ENCODE measurements at regions not wholly inside any gene's neighbourhood (a gene's known extent, or its start where the extent isn't known, plus 50 kb on each side); places are given as distances from the start of the nearest gene placed in this dataset.

DNA sequence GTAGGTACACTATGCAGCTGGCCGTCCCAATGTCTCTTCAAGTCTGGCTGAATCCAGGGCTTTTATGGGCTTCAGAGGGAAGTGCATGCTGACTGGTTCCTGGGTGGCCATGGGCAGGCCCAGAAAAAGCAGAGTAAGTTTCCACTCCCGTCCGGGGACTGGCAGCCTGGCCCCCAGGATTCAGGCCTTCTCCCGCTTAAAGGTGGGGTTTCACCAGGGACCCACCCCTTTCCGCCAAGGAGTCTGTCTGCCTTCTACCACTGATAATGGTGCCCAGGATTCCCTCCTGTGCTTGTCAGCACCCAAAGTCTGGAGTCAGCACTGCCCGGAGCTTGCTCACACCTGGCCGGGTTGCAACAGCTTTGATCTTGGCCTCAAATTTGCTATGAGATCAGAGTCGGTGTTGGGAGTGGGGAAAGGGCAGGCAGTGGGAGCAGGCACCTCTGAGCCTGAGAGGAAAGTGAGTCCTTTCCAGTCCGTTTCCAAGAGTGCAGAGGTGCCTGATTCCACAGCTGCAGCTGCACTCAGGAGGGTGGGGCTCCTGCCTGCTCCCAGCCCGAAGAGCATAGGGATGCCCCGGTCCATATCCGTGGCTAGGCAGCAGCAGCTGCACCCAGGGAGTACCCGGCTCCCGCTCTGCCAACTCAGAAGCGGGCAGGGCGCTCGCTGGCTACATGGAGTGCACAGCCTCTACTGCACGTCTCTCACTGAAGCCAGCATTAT, 1344.3 kb upstream of the ADGRL3 start:
- Mint-ChIP-seq H3K4me3 (no peak overlapping the region), H3K27ac (no peak overlapping the region)

DNA sequence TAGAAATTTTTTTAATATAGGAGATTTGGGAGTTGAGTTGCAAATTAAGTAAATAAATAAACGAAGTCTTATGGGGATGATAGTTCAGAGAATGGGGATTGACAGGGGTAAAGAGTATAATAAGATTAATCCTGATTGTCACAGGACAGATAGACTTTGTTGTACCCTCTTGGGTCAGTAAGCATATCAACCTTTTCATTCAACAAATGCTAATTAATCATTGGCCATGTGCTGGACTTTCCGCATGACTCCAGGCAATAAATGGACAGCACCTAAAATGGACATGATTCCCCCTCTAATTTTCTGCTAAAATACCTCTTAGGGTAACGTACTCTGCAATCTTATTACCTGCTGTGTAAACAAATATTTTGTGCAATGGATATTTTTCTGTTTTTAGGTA, 1331.1 kb upstream of the ADGRL3 start:
- Mint-ChIP-seq H3K4me3 (no peak overlapping the region), H3K27me3 (no peaks in the 10 kb centered on the region), H3K36me3 (ENCODE audit: low read depth) (no peaks in the 10 kb centered on the region), H3K27ac (no peak overlapping the region), H3K4me1 (no peaks in the 10 kb centered on the region), H3K9me3 (peaks cover 20% of the 10 kb centered on the region)
- ATAC-seq (replicated peaks) = no peak

More for the DNA sequence above, 1344.3 kb upstream of the ADGRL3 start:
- Mint-ChIP-seq H3K27me3 (no peaks in the 10 kb centered on the region), H3K36me3 (ENCODE audit: low read depth) (no peaks in the 10 kb centered on the region), H3K4me1 (no peaks in the 10 kb centered on the region), H3K9me3 (peaks cover 3% of the 10 kb centered on the region)
- no peak for ATAC-seq (replicated peaks)

DNA sequence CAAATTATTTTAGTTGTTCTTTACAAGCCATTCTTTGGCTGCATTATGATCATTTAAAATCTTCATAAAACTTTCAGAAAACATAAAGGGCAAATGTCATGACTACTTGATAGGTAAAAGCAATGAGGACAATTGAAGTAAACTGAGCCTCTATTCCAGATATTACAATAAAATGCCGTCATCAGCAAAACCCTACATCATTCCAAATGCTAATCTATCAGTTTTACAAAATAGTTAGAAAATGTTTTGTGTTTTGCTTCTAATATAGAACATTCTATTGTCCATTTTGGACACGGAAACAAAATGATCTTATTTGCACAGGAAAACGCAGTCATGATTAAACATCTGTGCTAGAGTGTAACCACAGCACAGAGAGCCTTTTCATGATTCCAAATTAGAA, 1330.6 kb upstream of the ADGRL3 start:
- Mint-ChIP-seq H3K9me3 (peaks cover 20% of the 10 kb centered on the region), H3K4me1 (no peaks in the 10 kb centered on the region), H3K4me3 (no peak overlapping the region), H3K27ac (no peak overlapping the region), H3K27me3 (no peaks in the 10 kb centered on the region), H3K36me3 (ENCODE audit: low read depth) (no peaks in the 10 kb centered on the region)
- ATAC-seq (replicated peaks) = no peak

DNA sequence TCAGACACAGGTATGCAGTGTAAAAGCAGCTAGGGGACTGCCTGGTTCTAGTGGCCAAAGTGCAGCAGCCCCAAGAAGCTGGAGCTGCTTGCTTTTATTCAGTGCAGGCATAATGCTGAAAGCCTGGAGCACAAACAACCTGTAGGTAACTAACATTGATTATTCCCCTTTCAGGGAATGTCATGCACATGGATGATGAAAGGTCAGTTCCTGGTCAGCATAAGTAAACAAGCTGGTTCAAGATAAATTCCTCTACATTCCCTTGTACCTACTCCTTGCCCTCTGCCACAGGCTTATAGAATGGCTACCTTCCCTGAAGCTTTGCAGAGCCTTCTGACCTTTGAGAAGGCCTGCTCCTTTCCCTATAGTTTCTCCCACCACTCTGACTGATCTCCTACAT, 1318.5 kb upstream of the ADGRL3 start:
- H3K27me3 Mint-ChIP-seq = no peaks in the 10 kb centered on the region
- H3K9me3 Mint-ChIP-seq = peaks cover 3% of the 10 kb centered on the region
- no peak overlapping the region for H3K4me3 Mint-ChIP-seq
- no peak for ATAC-seq (replicated peaks)
- no peak overlapping the region for H3K27ac Mint-ChIP-seq
- H3K4me1 Mint-ChIP-seq = no peaks in the 10 kb centered on the region
- no peaks in the 10 kb centered on the region for H3K36me3 Mint-ChIP-seq (ENCODE audit: low read depth)

DNA sequence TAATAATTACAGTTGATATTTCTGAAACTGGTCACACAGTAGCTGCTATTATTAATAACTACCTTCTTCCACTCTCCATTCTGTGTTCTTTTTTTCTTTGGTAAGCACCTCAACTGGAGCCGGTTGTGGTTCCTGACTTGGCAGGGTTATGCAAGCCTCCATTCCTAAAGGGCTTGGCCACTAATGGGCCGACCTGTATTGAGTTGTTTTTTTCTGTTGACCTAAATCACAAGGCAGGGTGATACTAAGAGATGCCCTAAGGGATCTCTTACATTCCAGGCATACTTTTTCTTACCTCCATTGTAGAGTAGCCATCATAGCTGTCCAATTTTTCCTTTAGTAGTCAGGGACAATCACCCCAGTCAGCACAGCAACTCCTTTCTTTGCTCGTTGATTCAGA, 1295.8 kb upstream of the ADGRL3 start:
- no peak for ATAC-seq (replicated peaks)
- no peak overlapping the region for H3K4me3 Mint-ChIP-seq
- peaks cover 10% of the 10 kb centered on the region for H3K9me3 Mint-ChIP-seq
- H3K4me1 Mint-ChIP-seq = no peaks in the 10 kb centered on the region
- H3K27ac Mint-ChIP-seq = no peak overlapping the region
- no peaks in the 10 kb centered on the region for H3K36me3 Mint-ChIP-seq (ENCODE audit: low read depth)
- no peaks in the 10 kb centered on the region for H3K27me3 Mint-ChIP-seq

DNA sequence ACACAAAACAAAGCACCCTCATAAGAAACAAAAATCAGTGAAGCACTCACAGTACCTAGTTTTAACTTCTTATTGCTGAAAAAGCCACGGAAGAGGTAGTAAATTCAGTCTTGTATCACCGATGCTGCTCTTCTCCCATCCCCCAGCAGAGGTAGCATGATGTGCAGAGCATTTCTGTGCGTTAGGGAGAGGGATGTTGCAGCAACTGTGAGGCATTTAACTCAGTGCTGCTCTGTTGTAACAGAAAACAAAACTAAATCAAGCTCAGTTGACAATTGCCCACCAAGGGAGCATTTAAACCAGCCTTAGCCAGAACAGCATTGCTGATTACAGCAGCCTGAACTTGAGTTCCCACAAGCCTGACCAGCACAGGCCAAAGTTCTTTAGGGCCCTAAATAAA, 1279.7 kb upstream of the ADGRL3 start:
- H3K9me3 Mint-ChIP-seq = peaks cover 6% of the 10 kb centered on the region
- no peaks in the 10 kb centered on the region for H3K36me3 Mint-ChIP-seq (ENCODE audit: low read depth)
- no peak overlapping the region for H3K27ac Mint-ChIP-seq
- no peak overlapping the region for H3K4me3 Mint-ChIP-seq
- no peak for ATAC-seq (replicated peaks)
- no peaks in the 10 kb centered on the region for H3K27me3 Mint-ChIP-seq
- no peaks in the 10 kb centered on the region for H3K4me1 Mint-ChIP-seq

DNA sequence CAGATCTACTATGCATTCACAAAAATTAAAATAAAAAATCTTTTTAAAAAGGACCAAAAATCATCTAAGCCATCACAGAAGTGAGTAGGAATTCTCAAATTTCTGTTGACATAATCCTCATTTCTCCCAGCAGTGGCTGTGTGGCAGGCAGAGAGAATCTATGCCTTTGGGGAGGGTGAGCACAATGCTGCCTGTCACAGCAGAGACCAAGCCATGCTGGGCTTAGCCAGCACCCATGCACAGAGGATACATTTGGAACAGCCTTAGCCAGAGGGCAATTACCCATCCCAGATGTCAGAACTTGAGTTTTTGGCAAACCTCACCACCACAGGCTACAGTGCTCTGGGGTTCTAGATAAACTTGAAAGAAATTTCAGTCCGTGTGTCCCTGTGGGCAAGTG, 1274.8 kb upstream of the ADGRL3 start:
- ATAC-seq (replicated peaks) = no peak
- no peaks in the 10 kb centered on the region for H3K36me3 Mint-ChIP-seq (ENCODE audit: low read depth)
- no peak overlapping the region for H3K4me3 Mint-ChIP-seq

DNA sequence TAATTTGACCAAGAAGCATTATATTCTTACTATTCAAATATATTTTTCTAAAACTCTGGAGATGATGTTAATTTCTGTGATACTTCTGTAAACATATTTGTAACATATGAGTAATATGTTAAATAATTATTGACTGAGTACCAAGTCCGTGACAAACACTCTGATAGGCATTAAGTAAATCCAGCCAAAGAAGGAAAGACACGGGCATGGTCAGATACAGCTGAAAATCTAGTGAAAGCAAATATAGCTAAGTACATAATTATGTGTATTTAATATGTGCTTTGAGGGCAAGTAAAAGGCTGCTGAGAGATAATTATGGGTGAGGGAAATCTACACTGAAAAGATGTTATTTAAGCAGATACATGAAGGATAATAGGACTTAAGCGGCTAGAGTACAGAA, 1263.6 kb upstream of the ADGRL3 start:
- Mint-ChIP-seq H3K36me3 (ENCODE audit: low read depth) (no peaks in the 10 kb centered on the region), H3K27me3 (no peaks in the 10 kb centered on the region), H3K4me1 (no peaks in the 10 kb centered on the region), H3K4me3 (no peak overlapping the region), H3K9me3 (peaks cover 11% of the 10 kb centered on the region), H3K27ac (no peak overlapping the region)
- ATAC-seq (replicated peaks) = no peak

More for the DNA sequence above, 1274.8 kb upstream of the ADGRL3 start:
- peaks cover 14% of the 10 kb centered on the region for H3K9me3 Mint-ChIP-seq
- no peak overlapping the region for H3K27ac Mint-ChIP-seq
- H3K4me1 Mint-ChIP-seq = no peaks in the 10 kb centered on the region
- no peaks in the 10 kb centered on the region for H3K27me3 Mint-ChIP-seq

DNA sequence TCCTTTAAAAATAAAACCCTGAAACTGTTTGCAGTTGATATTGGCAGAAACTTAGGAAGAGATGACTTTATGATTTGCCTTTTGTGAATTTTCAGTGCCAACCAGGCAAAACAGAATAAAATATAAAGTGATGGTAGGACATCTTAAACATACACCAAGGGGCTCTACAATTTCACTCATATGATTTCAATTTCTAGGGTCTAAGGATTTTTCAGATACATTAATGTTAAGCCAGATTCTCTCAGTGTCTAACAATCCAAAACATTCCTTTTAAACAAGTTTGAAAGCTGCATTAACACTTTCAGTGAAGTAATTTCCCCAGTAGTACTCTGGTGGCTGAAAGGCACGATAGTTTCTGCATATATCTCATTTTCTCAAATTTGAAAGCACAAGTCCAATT, 1262.0 kb upstream of the ADGRL3 start:
- H3K36me3 Mint-ChIP-seq (ENCODE audit: low read depth) = no peaks in the 10 kb centered on the region
- peaks cover 9% of the 10 kb centered on the region for H3K9me3 Mint-ChIP-seq
- no peaks in the 10 kb centered on the region for H3K4me1 Mint-ChIP-seq
- ATAC-seq (replicated peaks) = no peak
- no peaks in the 10 kb centered on the region for H3K27me3 Mint-ChIP-seq
- H3K4me3 Mint-ChIP-seq = no peak overlapping the region
- no peak overlapping the region for H3K27ac Mint-ChIP-seq

DNA sequence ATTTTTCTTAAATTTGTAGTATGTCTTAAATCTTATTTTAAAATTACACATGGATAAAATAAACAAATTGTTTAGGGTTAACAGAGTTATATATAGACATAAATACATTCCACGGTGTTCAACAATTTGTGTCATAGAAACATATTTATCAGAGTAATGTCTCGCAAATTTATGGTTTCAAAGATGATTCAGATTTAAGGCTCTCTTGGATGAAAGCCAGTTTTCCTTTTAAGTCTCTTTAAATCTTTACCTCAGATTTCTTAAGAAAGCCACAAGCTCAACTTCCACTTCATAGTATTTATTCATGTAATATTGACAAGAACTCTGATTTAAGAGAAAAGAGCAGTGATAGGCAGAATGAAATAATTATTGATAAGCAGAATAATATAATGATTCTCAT, 1254.8 kb upstream of the ADGRL3 start:
- no peak overlapping the region for H3K27ac Mint-ChIP-seq
- no peaks in the 10 kb centered on the region for H3K4me1 Mint-ChIP-seq
- H3K27me3 Mint-ChIP-seq = no peaks in the 10 kb centered on the region
- no peak for ATAC-seq (replicated peaks)
- peaks cover 19% of the 10 kb centered on the region for H3K9me3 Mint-ChIP-seq
- H3K36me3 Mint-ChIP-seq (ENCODE audit: low read depth) = no peaks in the 10 kb centered on the region
- H3K4me3 Mint-ChIP-seq = no peak overlapping the region

DNA sequence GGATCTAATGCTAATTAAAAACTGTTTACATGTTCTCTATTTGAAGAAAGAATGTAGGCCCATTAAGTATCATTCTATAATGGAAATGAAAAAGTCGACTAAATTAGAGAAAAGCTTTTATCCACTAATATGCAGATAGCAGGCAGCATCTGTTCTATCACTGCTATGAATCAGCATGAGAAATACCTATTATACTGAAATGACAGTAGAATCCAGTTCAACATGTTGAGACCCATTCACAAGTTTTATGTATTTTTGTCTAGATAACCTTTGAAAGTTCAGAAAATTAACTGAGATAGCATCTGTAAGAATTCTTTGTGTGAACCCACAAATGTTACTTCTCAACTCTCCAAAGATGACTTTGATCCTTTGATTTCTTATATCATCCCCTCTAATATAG, 1254.4 kb upstream of the ADGRL3 start:
- ATAC-seq (replicated peaks) = no peak
- Mint-ChIP-seq H3K27ac (no peak overlapping the region), H3K4me1 (no peaks in the 10 kb centered on the region), H3K36me3 (ENCODE audit: low read depth) (no peaks in the 10 kb centered on the region), H3K9me3 (peaks cover 19% of the 10 kb centered on the region), H3K27me3 (no peaks in the 10 kb centered on the region), H3K4me3 (no peak overlapping the region)

DNA sequence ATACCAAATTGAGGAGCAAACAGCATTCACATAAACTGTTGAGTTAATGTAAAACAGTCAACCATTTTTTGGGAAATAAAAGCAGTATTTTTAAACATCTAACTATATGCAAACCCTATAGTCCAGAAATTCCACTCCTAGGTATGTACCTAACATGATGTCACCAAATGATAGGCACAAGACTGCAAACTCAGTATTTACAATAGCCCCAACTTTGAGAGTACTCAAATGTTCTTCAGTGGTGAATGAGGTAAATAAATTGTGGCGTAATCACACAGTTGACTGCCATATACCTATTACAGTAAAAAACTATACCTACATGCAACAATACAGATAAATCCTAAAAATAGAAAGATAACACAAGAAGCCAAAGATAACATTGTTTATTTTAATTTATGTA, 1243.8 kb upstream of the ADGRL3 start:
- Mint-ChIP-seq H3K4me1 (no peaks in the 10 kb centered on the region), H3K9me3 (peaks cover 8% of the 10 kb centered on the region), H3K4me3 (no peak overlapping the region), H3K27me3 (no peaks in the 10 kb centered on the region), H3K27ac (no peak overlapping the region), H3K36me3 (ENCODE audit: low read depth) (no peaks in the 10 kb centered on the region)
- no peak for ATAC-seq (replicated peaks)

DNA sequence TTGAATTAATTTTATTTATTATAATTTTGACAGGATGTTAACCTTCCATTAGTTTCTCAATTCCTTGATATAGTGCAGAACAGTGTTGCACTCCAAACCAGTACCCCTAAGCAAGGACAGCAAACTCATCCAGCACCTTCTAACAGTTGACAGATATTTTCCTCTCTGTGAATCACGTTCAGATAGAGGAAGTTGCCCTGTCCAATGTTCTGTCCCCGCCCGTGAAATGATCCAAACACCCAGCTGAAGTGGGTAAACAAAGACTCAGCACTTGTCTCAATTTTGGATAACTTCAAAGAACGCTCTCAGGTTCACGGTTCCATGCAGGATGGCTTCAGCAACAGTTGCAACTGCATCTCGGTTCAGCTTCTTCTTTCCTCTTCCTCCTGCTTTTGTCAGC, 1240.0 kb upstream of the ADGRL3 start:
- Mint-ChIP-seq H3K36me3 (ENCODE audit: low read depth) (no peaks in the 10 kb centered on the region), H3K27me3 (no peaks in the 10 kb centered on the region), H3K4me1 (no peaks in the 10 kb centered on the region), H3K9me3 (peaks cover 13% of the 10 kb centered on the region), H3K27ac (no peak overlapping the region), H3K4me3 (no peak overlapping the region)
- ATAC-seq (replicated peaks) = no peak

DNA sequence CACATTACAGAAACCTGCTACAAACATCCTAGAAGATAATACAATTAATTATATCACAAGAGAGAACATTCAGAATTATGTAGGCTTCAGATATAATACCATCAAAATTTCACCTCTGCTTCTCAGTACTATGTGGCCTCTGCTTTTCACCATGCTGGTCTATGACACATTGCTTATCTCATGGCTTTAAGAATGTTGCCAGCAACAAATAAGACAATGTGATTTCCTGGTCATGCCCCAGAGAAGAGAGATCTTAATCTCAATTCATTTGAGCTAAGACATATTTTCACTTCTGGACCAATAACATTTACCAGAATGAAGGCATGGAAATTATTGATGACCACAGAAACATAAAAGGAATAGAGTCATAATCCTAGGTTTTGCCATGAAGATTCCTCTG, 1233.4 kb upstream of the ADGRL3 start:
- H3K27ac Mint-ChIP-seq = no peak overlapping the region
- H3K4me3 Mint-ChIP-seq = no peak overlapping the region
- H3K27me3 Mint-ChIP-seq = no peaks in the 10 kb centered on the region
- H3K4me1 Mint-ChIP-seq = no peaks in the 10 kb centered on the region
- H3K9me3 Mint-ChIP-seq = peaks cover 17% of the 10 kb centered on the region
- H3K36me3 Mint-ChIP-seq (ENCODE audit: low read depth) = no peaks in the 10 kb centered on the region
- no peak for ATAC-seq (replicated peaks)

DNA sequence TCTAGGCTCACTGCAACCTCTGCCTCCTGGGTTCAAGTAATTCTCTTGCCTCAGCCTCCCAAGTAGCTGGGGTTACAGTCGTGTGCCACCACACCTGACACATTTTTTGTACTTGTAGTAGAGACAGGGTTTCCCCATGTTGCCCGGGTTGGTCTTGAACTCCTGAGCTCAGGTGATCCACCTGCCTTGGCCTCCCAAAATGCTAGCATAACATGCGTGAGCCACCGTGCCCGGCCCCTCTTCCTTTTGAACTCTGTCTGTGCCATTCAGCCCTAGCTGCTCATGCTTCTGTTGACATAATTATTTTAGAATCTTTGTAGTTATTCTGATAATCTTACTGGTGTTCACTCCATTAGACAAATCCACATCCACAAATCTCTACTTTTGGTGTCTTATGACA, 1231.3 kb upstream of the ADGRL3 start:
- H3K4me1 Mint-ChIP-seq = no peaks in the 10 kb centered on the region
- no peak for ATAC-seq (replicated peaks)
- H3K4me3 Mint-ChIP-seq = no peak overlapping the region
- H3K27ac Mint-ChIP-seq = no peak overlapping the region
- H3K9me3 Mint-ChIP-seq = peaks cover 16% of the 10 kb centered on the region
- H3K36me3 Mint-ChIP-seq (ENCODE audit: low read depth) = no peaks in the 10 kb centered on the region
- no peaks in the 10 kb centered on the region for H3K27me3 Mint-ChIP-seq

DNA sequence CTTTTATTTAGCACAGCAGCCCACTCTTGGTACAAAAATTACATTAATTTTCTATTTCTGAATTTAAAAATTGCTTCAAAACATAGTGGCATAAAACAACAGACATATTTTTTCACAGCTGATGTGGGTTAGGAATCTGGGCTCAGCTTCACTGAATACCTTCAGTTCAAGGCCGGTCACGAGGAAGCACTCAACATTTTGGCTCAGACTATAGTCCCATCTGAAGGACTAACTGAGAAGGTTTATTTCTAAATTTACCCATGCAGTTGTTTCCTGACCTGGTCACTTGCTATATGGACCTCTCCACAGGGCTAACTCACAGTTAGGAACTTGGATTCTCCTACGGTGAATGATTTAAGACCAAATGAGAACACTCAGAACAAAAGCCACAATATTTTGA, 1230.2 kb upstream of the ADGRL3 start:
- H3K27ac Mint-ChIP-seq = no peak overlapping the region
- H3K27me3 Mint-ChIP-seq = no peaks in the 10 kb centered on the region
- peaks cover 16% of the 10 kb centered on the region for H3K9me3 Mint-ChIP-seq
- H3K4me3 Mint-ChIP-seq = no peak overlapping the region
- H3K4me1 Mint-ChIP-seq = no peaks in the 10 kb centered on the region
- H3K36me3 Mint-ChIP-seq (ENCODE audit: low read depth) = no peaks in the 10 kb centered on the region
- no peak for ATAC-seq (replicated peaks)
